K562 (cell line): ENCODE measurements at regions not wholly inside any gene's neighbourhood (a gene's known extent, or its start where the extent isn't known, plus 50 kb on each side); places are given as distances from the start of the nearest gene placed in this dataset.

Experiments used
- ARHGAP35 ChIP-seq: fragments of 450-650 bp; IDR thresholded peaks from 2 replicates; pipeline ENCODE4 v1.6.1; 2018; ENCODE audit not compliant: partially characterized antibody
- MGA ChIP-seq: fragments of 450-650 bp; IDR thresholded peaks from 2 replicates; pipeline ENCODE4 v1.6.1; 2016; ENCODE audit warnings: mild to moderate bottlenecking, moderate library complexity

GRCh38 chr5:117588611-117589010, 1014.0 kb upstream of the SEMA6A start (continued):
- TF ChIP-seq MGA (no peak), ARHGAP35 (no peak)
